ENCODE measurements at regions not wholly inside any gene's neighbourhood (a gene's known extent, or its start where the extent isn't known, plus 50 kb on each side); places are given as distances from the start of the nearest gene placed in this dataset.

- Histone ChIP-seq H3K27ac (ENCODE audit: extremely low read depth, low read depth, low read length) (no peak overlapping the region), H3K36me3 (ENCODE audit: control insufficient read depth, insufficient read depth, low read length) (no peaks in the 10 kb centered on the region), H3K4me1 (replicated peaks in 1 of 2; ENCODE audit: control insufficient read depth in 2 of 2, insufficient read depth in 2 of 2, low read length in 2 of 2) (no peaks in the 10 kb centered on the region), H3K4me2 (ENCODE audit: insufficient read depth, low read length) (no peak overlapping the region), H3K9me1 (ENCODE audit: control insufficient read depth, insufficient read depth, low read length) (no peaks in the 10 kb centered on the region), H3K27me3 (ENCODE audit: control insufficient read depth in 2 of 2, insufficient read depth in 2 of 2, low read length in 2 of 2) (no peaks in the 10 kb centered on the region), H3K9ac (ENCODE audit: insufficient read depth in 1 of 2, low read depth in 2 of 2, low read length in 2 of 2) (no peak overlapping the region), H3K79me2 (ENCODE audit: control insufficient read depth, insufficient read depth, low read length) (no peaks in the 10 kb centered on the region), H2AFZ (ENCODE audit: low read depth, low read length) (no peak overlapping the region), H3K9me3 (replicated peaks; ENCODE audit: control insufficient read depth, insufficient read depth, low read depth, low read length) (no peaks in the 10 kb centered on the region), H4K20me1 (replicated peaks; ENCODE audit: control insufficient read depth, insufficient read depth, low read length) (no peaks in the 10 kb centered on the region), H3K4me3 (no peak overlapping the region)
- intact Hi-C loops (cut with micrococcal nuclease) (loop anchor here (5.0 kb wide), 1 partner anchor 55 kb away; no protein-coding TSS in a partner anchor), in situ Hi-C loops (cut with MboI) (no loop called here)
- ChIA-PET CTCF (ENCODE audit: low intra/inter-chr PET ratio) (no interaction called here), POLR2A (no interaction called here)
- FAIRE-seq = no peak
- no TSS peak for BruUV-seq (replicated peaks)
- DNase-seq (ENCODE audit: extremely low read depth in 1 of 4, low spot score in 3 of 4) = no peak
- no peak for TF ChIP-seq FOXK1 (CRISPR knock-in tag; IDR thresholded peaks at IDR 0.05; ENCODE audit: borderline replicate concordance)
- TF ChIP-seq MLX (CRISPR knock-in tag; conservative IDR thresholded peaks at IDR 0.05) = no peak
- no peak for TF ChIP-seq ZNF212 (CRISPR knock-in tag; IDR thresholded peaks at IDR 0.05)
- TF ChIP-seq ZNF354B (CRISPR knock-in tag; IDR thresholded peaks at IDR 0.05) = no peak
- no peak for TF ChIP-seq ZNF277 (CRISPR knock-in tag; IDR thresholded peaks at IDR 0.05; ENCODE audit: borderline replicate concordance)
- no peak for TF ChIP-seq SNIP1 (IDR thresholded peaks at IDR 0.05; ENCODE audit: low read depth)
- ATAC-seq = no peak
These were observed 334.2 kb downstream of the MEI4 start for GRCh38 chr6:77987035-77987384.

Data from K562 (cell line).